ENCODE measurements at regions not wholly inside any gene's neighbourhood (a gene's known extent, or its start where the extent isn't known, plus 50 kb on each side); places are given as distances from the start of the nearest gene placed in this dataset.

DNA sequence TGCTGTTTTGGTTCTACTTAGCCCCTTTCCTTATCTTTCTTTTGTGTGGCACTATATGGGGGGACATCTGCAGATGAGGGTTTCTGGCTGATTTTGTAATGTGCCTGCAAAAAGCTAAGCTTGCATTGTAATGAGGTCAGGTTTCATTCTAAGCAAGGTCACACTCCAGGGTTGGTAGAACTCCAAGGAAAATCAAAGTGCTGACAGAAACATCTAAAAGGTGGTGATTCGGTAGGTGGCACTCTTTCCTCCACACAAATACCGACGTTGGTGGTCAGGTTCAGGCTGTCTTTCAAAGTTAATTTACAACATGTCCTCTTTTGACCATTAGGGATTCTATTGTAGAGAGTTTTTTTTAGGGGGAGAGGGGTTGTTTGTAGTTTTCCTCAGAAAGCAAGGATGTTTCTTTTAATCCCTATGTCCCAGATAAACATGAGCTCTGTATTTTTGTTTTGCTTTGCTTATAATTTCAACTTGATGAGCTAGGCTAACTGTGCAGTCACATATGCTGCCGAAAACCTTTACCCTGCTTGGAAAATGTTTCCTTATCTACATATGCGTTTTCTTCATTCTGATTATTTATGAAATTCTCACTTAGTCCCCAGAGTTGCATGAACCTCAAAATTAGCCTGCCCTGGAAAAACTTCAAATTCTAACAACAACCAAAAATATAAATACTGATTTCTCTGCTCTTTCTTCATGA lies 434.2 kb downstream of the PPARGC1A start:
- in situ Hi-C loops (cut with MboI) (no loop called here), intact Hi-C loops (cut with micrococcal nuclease) (no loop called here)
- FAIRE-seq (no peak), DNase-seq (ENCODE audit: extremely low read depth in 1 of 4, low spot score in 3 of 4) (no peak), ATAC-seq (no peak)
- CTCF ChIA-PET (ENCODE audit: low intra/inter-chr PET ratio): interaction anchor here (0.6 kb wide), 1 partner anchor 17 kb away, joined by 3 read pairs; no protein-coding TSS in a partner anchor
- Histone ChIP-seq H3K4me3 (no peak overlapping the region), H3K9ac (ENCODE audit: insufficient read depth in 1 of 2, low read depth in 2 of 2, low read length in 2 of 2) (no peak overlapping the region), H3K4me2 (ENCODE audit: insufficient read depth, low read length) (no peak overlapping the region), H3K79me2 (ENCODE audit: control insufficient read depth, insufficient read depth, low read length) (no peaks in the 10 kb centered on the region), H3K4me1 (replicated peaks in 1 of 2; ENCODE audit: control insufficient read depth in 2 of 2, insufficient read depth in 2 of 2, low read length in 2 of 2) (no peaks in the 10 kb centered on the region), H4K20me1 (replicated peaks; ENCODE audit: control insufficient read depth, insufficient read depth, low read length) (no peaks in the 10 kb centered on the region), H3K9me3 (replicated peaks; ENCODE audit: control insufficient read depth, insufficient read depth, low read depth, low read length) (no peaks in the 10 kb centered on the region; the same call in 1 of the 2 replicates), H3K9me1 (ENCODE audit: control insufficient read depth, insufficient read depth, low read length) (no peaks in the 10 kb centered on the region), H3K27me3 (ENCODE audit: control insufficient read depth in 2 of 2, insufficient read depth in 2 of 2, low read length in 2 of 2) (no peaks in the 10 kb centered on the region), H3K36me3 (ENCODE audit: control insufficient read depth, insufficient read depth, low read length) (no peaks in the 10 kb centered on the region), H2AFZ (ENCODE audit: low read depth, low read length) (no peak overlapping the region), H3K27ac (ENCODE audit: extremely low read depth, low read depth, low read length) (no peak overlapping the region)
- TF ChIP-seq ZBTB17 (CRISPR knock-in tag; IDR thresholded peaks at IDR 0.05): no peak
- TF ChIP-seq, protein P1, sequence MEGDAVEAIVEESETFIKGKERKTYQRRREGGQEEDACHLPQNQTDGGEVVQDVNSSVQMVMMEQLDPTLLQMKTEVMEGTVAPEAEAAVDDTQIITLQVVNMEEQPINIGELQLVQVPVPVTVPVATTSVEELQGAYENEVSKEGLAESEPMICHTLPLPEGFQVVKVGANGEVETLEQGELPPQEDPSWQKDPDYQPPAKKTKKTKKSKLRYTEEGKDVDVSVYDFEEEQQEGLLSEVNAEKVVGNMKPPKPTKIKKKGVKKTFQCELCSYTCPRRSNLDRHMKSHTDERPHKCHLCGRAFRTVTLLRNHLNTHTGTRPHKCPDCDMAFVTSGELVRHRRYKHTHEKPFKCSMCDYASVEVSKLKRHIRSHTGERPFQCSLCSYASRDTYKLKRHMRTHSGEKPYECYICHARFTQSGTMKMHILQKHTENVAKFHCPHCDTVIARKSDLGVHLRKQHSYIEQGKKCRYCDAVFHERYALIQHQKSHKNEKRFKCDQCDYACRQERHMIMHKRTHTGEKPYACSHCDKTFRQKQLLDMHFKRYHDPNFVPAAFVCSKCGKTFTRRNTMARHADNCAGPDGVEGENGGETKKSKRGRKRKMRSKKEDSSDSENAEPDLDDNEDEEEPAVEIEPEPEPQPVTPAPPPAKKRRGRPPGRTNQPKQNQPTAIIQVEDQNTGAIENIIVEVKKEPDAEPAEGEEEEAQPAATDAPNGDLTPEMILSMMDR (IDR thresholded peaks at IDR 0.05 in 2 of 3, conservative IDR thresholded peaks at IDR 0.05 in 1 of 3; ENCODE audit: insufficient read depth in 2 of 3, low read depth in 1 of 3, low read length in 3 of 3): 0 out of 6 replicates have a peak, but pooled peaks of 1 of the 3 experiments have one; percentile 10
- WGBS (ENCODE audit: insufficient coverage, low coverage, missing lambda C conversion rate): 3% methylated on average over 5 of the region's 5 CpGs
- POLR2A ChIA-PET: no interaction called here
- BruUV-seq (replicated peaks): no TSS peak

GRCh38 chr4:23441530-23442069 lies 448.2 kb downstream of the PPARGC1A start:
- TF ChIP-seq DNMT1 (IDR thresholded peaks at IDR 0.05) (no peak), ELF4 (CRISPR knock-in tag; IDR thresholded peaks at IDR 0.05) (no peak), HDAC2 (IDR thresholded peaks at IDR 0.05) (no peak), ZNF217 (CRISPR knock-in tag; IDR thresholded peaks at IDR 0.05) (no peak), ZBTB17 (CRISPR knock-in tag; IDR thresholded peaks at IDR 0.05) (no peak), CSDE1 (IDR thresholded peaks at IDR 0.05) (no peak), IRF2 (CRISPR knock-in tag; IDR thresholded peaks at IDR 0.05) (no peak), ZBTB8A (IDR thresholded peaks at IDR 0.05; ENCODE audit: partially characterized antibody) (no peak), ZNF212 (CRISPR knock-in tag; IDR thresholded peaks at IDR 0.05) (no peak)
- TF ChIP-seq, protein P2, sequence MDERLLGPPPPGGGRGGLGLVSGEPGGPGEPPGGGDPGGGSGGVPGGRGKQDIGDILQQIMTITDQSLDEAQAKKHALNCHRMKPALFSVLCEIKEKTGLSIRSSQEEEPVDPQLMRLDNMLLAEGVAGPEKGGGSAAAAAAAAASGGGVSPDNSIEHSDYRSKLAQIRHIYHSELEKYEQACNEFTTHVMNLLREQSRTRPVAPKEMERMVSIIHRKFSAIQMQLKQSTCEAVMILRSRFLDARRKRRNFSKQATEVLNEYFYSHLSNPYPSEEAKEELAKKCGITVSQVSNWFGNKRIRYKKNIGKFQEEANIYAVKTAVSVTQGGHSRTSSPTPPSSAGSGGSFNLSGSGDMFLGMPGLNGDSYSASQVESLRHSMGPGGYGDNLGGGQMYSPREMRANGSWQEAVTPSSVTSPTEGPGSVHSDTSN (CRISPR knock-in tag; IDR thresholded peaks at IDR 0.05; ENCODE audit: low read depth): no peak
- TF ChIP-seq, protein P2 (tag; conservative IDR thresholded peaks at IDR 0.05; ENCODE audit: low read depth): no peak
- intact Hi-C loops (cut with micrococcal nuclease): no loop called here
- 32% methylated on average over 1 of the region's 1 CpG for WGBS (ENCODE audit: insufficient coverage, low coverage, missing lambda C conversion rate)

More at GRCh38 chr4:23441530-23442069, 448.2 kb downstream of the PPARGC1A start:
- no peaks in the 10 kb centered on the region for H3K4me1 ChIP-seq (replicated peaks in 1 of 2; ENCODE audit: control insufficient read depth in 2 of 2, insufficient read depth in 2 of 2, low read length in 2 of 2)
- ChIA-PET POLR2A (no interaction called here), CTCF (ENCODE audit: low intra/inter-chr PET ratio) (no interaction called here)
- H3K4me2 ChIP-seq (ENCODE audit: insufficient read depth, low read length): no peak overlapping the region
- H3K9me1 ChIP-seq (ENCODE audit: control insufficient read depth, insufficient read depth, low read length): no peaks in the 10 kb centered on the region
- no peak overlapping the region for H3K9ac ChIP-seq (ENCODE audit: insufficient read depth in 1 of 2, low read depth in 2 of 2, low read length in 2 of 2)
- H3K27me3 ChIP-seq (ENCODE audit: control insufficient read depth in 2 of 2, insufficient read depth in 2 of 2, low read length in 2 of 2): no peaks in the 10 kb centered on the region
- no TSS peak for BruUV-seq (replicated peaks)
- no peak overlapping the region for H2AFZ ChIP-seq (ENCODE audit: low read depth, low read length)
- no peaks in the 10 kb centered on the region for H3K79me2 ChIP-seq (ENCODE audit: control insufficient read depth, insufficient read depth, low read length)
- no peak overlapping the region for H3K4me3 ChIP-seq
- ATAC-seq (no peak), FAIRE-seq (no peak), DNase-seq (ENCODE audit: extremely low read depth in 1 of 4, low spot score in 3 of 4) (no peak)
- in situ Hi-C loops (cut with MboI): no loop called here
- no peaks in the 10 kb centered on the region for H3K9me3 ChIP-seq (replicated peaks; ENCODE audit: control insufficient read depth, insufficient read depth, low read depth, low read length)
- no peaks in the 10 kb centered on the region for H4K20me1 ChIP-seq (replicated peaks; ENCODE audit: control insufficient read depth, insufficient read depth, low read length)
- H3K27ac ChIP-seq (ENCODE audit: extremely low read depth, low read depth, low read length): no peak overlapping the region
- H3K36me3 ChIP-seq (ENCODE audit: control insufficient read depth, insufficient read depth, low read length): no peaks in the 10 kb centered on the region

All from K562 (cell line).